HG02943 (cell line): ENCODE measurements at regions not wholly inside any gene's neighbourhood (a gene's known extent, or its start where the extent isn't known, plus 50 kb on each side); places are given as distances from the start of the nearest gene placed in this dataset.

Experiments
- ATAC-seq: cut with Tn5 transposase; IDR thresholded peaks from one replicate; pipeline ENCODE4 v1.9.1; 2021; ENCODE audit warnings: mild to moderate bottlenecking, low read depth, moderate library complexity; ENCODE audit not compliant: unreplicated experiment

- no peak for ATAC-seq
These were observed 51.2 kb upstream of the TIAM1 start for GRCh38 chr21:31395268-31395667.

GRCh38 chr21:31394309-31394708 lies 50.2 kb upstream of the TIAM1 start:
- ATAC-seq, result no peak
